Right lobe of liver (tissue), 4 donors: ENCODE measurements at regions not wholly inside any gene's neighbourhood (a gene's known extent, or its start where the extent isn't known, plus 50 kb on each side); places are given as distances from the start of the nearest gene placed in this dataset.

Experiments used
- POLR2A ChIP-seq: fragments of 450-650 bp; IDR thresholded peaks from one replicate; pipeline ENCODE4 v1.6.1; 2017; ENCODE audit warnings: antibody characterized with exemption, mild to moderate bottlenecking
- TF ChIP-seq, protein P1 (sequence below), 4 donors: fragments of 200-600 bp in 3 of 4; fragments of 450-650 bp in 1 of 4; IDR thresholded peaks; one replicate each; pipeline versions ENCODE4 v1.5.1 to v1.8.0; 2016 to 2022; ENCODE audit warnings: antibody characterized with exemption in 4 of 4, mild to moderate bottlenecking in 2 of 4
- donor health status: DM: no; HTN: no; CAD: no.
- donor health status: DM: no; HTN: no; CAD: no.
- donor health status: DM: no; HTN: yes; CAD: no.

DNA sequence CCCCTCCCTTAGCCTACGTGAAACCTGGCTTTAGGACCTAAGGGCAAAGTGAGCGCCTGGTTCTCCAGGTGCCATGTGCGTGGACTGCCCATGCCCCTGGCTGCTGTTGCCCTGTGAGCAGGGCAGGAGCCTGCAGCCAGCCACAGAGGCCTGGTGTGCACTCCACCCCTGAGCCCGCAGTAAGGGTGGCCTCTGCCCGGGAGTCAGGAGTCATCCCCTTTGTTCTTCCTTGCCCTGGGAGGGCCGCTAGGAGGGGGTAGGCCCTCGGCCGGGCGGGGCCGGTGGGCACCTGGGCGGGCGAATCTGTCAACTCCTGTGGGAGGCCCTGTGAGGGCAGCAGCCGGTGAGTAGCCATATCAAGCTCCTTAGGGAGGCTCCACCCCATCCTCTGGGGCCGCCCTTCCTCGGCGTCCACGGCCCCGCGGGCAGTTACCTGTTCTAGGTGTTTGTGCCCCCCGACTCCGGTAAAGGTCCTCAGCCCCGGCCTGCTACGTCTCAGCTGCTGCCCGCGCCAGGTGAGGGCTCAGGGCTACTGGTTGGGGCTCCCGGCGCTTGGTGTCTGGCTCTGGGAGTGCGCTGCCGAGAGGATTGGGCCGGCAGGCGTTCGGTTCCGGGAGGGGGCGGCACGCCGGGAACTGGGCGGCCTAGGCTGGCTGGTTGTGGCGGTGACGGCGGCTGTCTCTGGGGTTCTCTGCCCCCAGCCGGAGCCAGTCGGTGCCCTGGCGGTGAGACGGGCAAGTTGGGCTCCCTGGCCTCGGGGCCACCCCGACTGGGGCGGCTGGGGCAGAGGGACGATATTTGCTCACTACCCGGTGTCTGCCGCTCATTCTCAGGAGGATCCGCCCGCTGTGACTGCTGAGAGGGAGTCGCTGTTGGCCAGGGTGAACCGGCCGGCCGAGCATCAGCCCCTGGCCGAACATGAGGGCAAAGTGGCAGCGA is 1060.2 kb downstream of the TECRL start:
- TF ChIP-seq, protein P1, sequence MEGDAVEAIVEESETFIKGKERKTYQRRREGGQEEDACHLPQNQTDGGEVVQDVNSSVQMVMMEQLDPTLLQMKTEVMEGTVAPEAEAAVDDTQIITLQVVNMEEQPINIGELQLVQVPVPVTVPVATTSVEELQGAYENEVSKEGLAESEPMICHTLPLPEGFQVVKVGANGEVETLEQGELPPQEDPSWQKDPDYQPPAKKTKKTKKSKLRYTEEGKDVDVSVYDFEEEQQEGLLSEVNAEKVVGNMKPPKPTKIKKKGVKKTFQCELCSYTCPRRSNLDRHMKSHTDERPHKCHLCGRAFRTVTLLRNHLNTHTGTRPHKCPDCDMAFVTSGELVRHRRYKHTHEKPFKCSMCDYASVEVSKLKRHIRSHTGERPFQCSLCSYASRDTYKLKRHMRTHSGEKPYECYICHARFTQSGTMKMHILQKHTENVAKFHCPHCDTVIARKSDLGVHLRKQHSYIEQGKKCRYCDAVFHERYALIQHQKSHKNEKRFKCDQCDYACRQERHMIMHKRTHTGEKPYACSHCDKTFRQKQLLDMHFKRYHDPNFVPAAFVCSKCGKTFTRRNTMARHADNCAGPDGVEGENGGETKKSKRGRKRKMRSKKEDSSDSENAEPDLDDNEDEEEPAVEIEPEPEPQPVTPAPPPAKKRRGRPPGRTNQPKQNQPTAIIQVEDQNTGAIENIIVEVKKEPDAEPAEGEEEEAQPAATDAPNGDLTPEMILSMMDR (IDR thresholded peaks at IDR 0.05), result no peak
- no peak for TF ChIP-seq POLR2A
